ENCODE measurements at regions not wholly inside any gene's neighbourhood (a gene's known extent, or its start where the extent isn't known, plus 50 kb on each side); places are given as distances from the start of the nearest gene placed in this dataset.

- no peak for TF ChIP-seq EP300 (IDR thresholded peaks at IDR 0.05)
- no peak for TF ChIP-seq JUN (IDR thresholded peaks at IDR 0.05)
- no peak for TF ChIP-seq CHD4 (IDR thresholded peaks at IDR 0.05; ENCODE audit: borderline replicate concordance)
- no peak for TF ChIP-seq NPAS2 (CRISPR knock-in tag; IDR thresholded peaks at IDR 0.05; ENCODE audit: borderline replicate concordance)
- no peak for TF ChIP-seq CTCF (IDR thresholded peaks at IDR 0.05)
- TF ChIP-seq PHF8 (IDR thresholded peaks at IDR 0.05; ENCODE audit: borderline replicate concordance, low read depth): no peak
Measured at GRCh38 chr19:32206065-32206464, 139.3 kb upstream of the ZNF507 start.

Data from A549 (cell line).